Keratinocyte (primary cell): ENCODE measurements at regions not wholly inside any gene's neighbourhood (a gene's known extent, or its start where the extent isn't known, plus 50 kb on each side); places are given as distances from the start of the nearest gene placed in this dataset.

ENCODE experiments used
- DNase-seq: peaks from one replicate; pipeline ENCODE4 v3.0.0-alpha.2; 2011; ENCODE audit warnings: low read depth, missing footprints, low spot score
- FAIRE-seq: peaks from 2 replicates; lab custom pipeline; 2011; peaks lifted over from hg19 to GRCh38; lab: Jason Lieb, UNC
- H2AFZ ChIP-seq: 2 replicates; pipeline ENCODE4 v1.6.0; 2012; ENCODE audit warnings: low read length, control low read depth, inconsistent platforms; ENCODE audit not compliant: control insufficient read depth
- H3K27ac ChIP-seq: 2 replicates; pipeline ENCODE4 v1.5.1; 2011; ENCODE audit warnings: low read length; ENCODE audit not compliant: control insufficient read depth, insufficient read depth
- H3K27me3 ChIP-seq: 3 replicates; pipeline ENCODE4 v1.6.0; 2011; ENCODE audit warnings: low read length; ENCODE audit not compliant: control insufficient read depth, insufficient read depth; ENCODE audit errors: extremely low read depth
- H3K36me3 ChIP-seq, 2 experiments: 2 replicates in 1 of 2; 3 replicates in 1 of 2; pipeline ENCODE4 v1.5.1; 2011; ENCODE audit warnings: low read length in 2 of 2, mild to moderate bottlenecking in 1 of 2; ENCODE audit not compliant: control insufficient read depth in 2 of 2, insufficient read depth in 2 of 2; ENCODE audit errors: extremely low read depth in 1 of 2
- H3K4me1 ChIP-seq: 3 replicates; pipeline ENCODE4 v1.5.1; 2011; ENCODE audit warnings: low read length; ENCODE audit not compliant: control insufficient read depth, insufficient read depth; ENCODE audit errors: extremely low read depth
- H3K4me2 ChIP-seq: 3 replicates; pipeline ENCODE4 v1.6.0; 2011; ENCODE audit warnings: low read depth, low read length; ENCODE audit not compliant: control insufficient read depth, insufficient read depth; ENCODE audit errors: extremely low read depth
- H3K4me3 ChIP-seq, 3 experiments: fragments of 200-600 bp in 1 of 3; sonication (generic) in 1 of 3; 2 replicates in 2 of 3; 3 replicates in 1 of 3; pipeline ENCODE4 v1.5.1; 2011 to 2016; ENCODE audit warnings: low read length in 3 of 3, mild to moderate bottlenecking in 3 of 3, control low read depth in 2 of 3, inconsistent platforms in 1 of 3, low read depth in 1 of 3, mixed read lengths in 1 of 3, mixed run types in 1 of 3, moderate library complexity in 1 of 3; ENCODE audit not compliant: control insufficient read depth in 2 of 3, insufficient read depth in 2 of 3; ENCODE audit errors: extremely low read depth in 1 of 3
- H3K79me2 ChIP-seq: 2 replicates; pipeline ENCODE4 v1.6.0; 2012; ENCODE audit warnings: low read length; ENCODE audit not compliant: control insufficient read depth, insufficient read depth
- H3K9ac ChIP-seq: 3 replicates; pipeline ENCODE4 v1.6.0; 2011; ENCODE audit warnings: low read length; ENCODE audit not compliant: control insufficient read depth, insufficient read depth; ENCODE audit errors: extremely low read depth
- H3K9me1 ChIP-seq: 3 replicates; pipeline ENCODE4 v1.6.0; 2011; ENCODE audit warnings: low read length; ENCODE audit not compliant: control insufficient read depth, insufficient read depth; ENCODE audit errors: extremely low read depth
- H3K9me3 ChIP-seq: 2 replicates; pipeline ENCODE4 v1.5.1; 2012; ENCODE audit warnings: low read depth, low read length; ENCODE audit not compliant: control insufficient read depth
- H4K20me1 ChIP-seq: 3 replicates; pipeline ENCODE4 v1.6.0; 2011; ENCODE audit warnings: low read length; ENCODE audit not compliant: control insufficient read depth, insufficient read depth; ENCODE audit errors: extremely low read depth
- CTCF ChIP-seq, 3 experiments: IDR thresholded peaks in 1 of 3; conservative IDR thresholded peaks in 1 of 3; optimal IDR thresholded peaks in 1 of 3; 2 replicates in 2 of 3; 3 replicates in 1 of 3; pipeline versions ENCODE3 to v1.5.1; 2011; ENCODE audit warnings: low read length in 3 of 3, mild to moderate bottlenecking in 3 of 3, moderate library complexity in 2 of 3, control low read depth in 1 of 3, inconsistent platforms in 1 of 3; ENCODE audit not compliant: insufficient read depth in 2 of 3; ENCODE audit errors: extremely low read depth in 1 of 3
- EZH2 ChIP-seq: IDR thresholded peaks from one replicate; pipeline ENCODE4 v1.6.1; 2012; ENCODE audit warnings: inconsistent platforms, mild to moderate bottlenecking, low read length, moderate library complexity
- dilution Hi-C: fragments of 300-500 bp; cut with MboI; formaldehyde crosslinking; loops from one replicate; pipeline ENCODE4 v1.7.0; 2020; ENCODE audit warnings: low sequenced_read_pairs; ENCODE audit not compliant: extremely low pct_ligation_motif_present

GRCh38 chr17:68731465-68731864 lies 130.3 kb upstream of the FAM20A start:
- H3K79me2 ChIP-seq, result no peaks in the 10 kb centered on the region
- no peaks in the 10 kb centered on the region for H3K36me3 ChIP-seq
- no peak overlapping the region for H3K9ac ChIP-seq
- dilution Hi-C loops, result loop anchor here (25.0 kb wide), 1 partner anchor 194 kb away; no protein-coding TSS in a partner anchor
- H2AFZ ChIP-seq, result no peak overlapping the region
- no peaks in the 10 kb centered on the region for H3K27me3 ChIP-seq
- H3K9me3 ChIP-seq, result no peaks in the 10 kb centered on the region
- no peak for FAIRE-seq
- TF ChIP-seq EZH2 (no peak), CTCF (optimal IDR thresholded peaks at IDR 0.05 in 1 of 3, IDR thresholded peaks at IDR 0.05 in 1 of 3, conservative IDR thresholded peaks at IDR 0.05 in 1 of 3; ENCODE audit: extremely low read depth in 1 of 3, insufficient read depth in 2 of 3, low read length in 3 of 3) (no peak)
- no peak for DNase-seq
- H3K4me1 ChIP-seq, result peaks cover 6% of the 10 kb centered on the region
- H3K4me3 ChIP-seq, result no peak overlapping the region
- no peaks in the 10 kb centered on the region for H4K20me1 ChIP-seq
- no peak overlapping the region for H3K27ac ChIP-seq
- no peaks in the 10 kb centered on the region for H3K9me1 ChIP-seq
- H3K4me2 ChIP-seq, result no peak overlapping the region

- FAIRE-seq (no peak), DNase-seq (no peak)
- no peak overlapping the region for H3K9ac ChIP-seq
- H3K9me3 ChIP-seq, result no peaks in the 10 kb centered on the region
- no peaks in the 10 kb centered on the region for H3K79me2 ChIP-seq
- TF ChIP-seq EZH2 (no peak), CTCF (optimal IDR thresholded peaks at IDR 0.05 in 1 of 3, IDR thresholded peaks at IDR 0.05 in 1 of 3, conservative IDR thresholded peaks at IDR 0.05 in 1 of 3; ENCODE audit: extremely low read depth in 1 of 3, insufficient read depth in 2 of 3, low read length in 3 of 3) (no peak)
- dilution Hi-C loops, result no loop called here
- H3K36me3 ChIP-seq, result no peaks in the 10 kb centered on the region
- no peak overlapping the region for H3K4me3 ChIP-seq
- no peaks in the 10 kb centered on the region for H4K20me1 ChIP-seq
- no peak overlapping the region for H3K4me2 ChIP-seq
- H2AFZ ChIP-seq, result no peak overlapping the region
- no peak overlapping the region for H3K27ac ChIP-seq
- peaks cover 4% of the 10 kb centered on the region for H3K27me3 ChIP-seq
- no peaks in the 10 kb centered on the region for H3K4me1 ChIP-seq
- no peaks in the 10 kb centered on the region for H3K9me1 ChIP-seq
Measured at GRCh38 chr17:68719431-68719830, 118.3 kb upstream of the FAM20A start.
